Panc1 (cell line): ENCODE measurements at regions not wholly inside any gene's neighbourhood (a gene's known extent, or its start where the extent isn't known, plus 50 kb on each side); places are given as distances from the start of the nearest gene placed in this dataset.

Experiments used
- SIN3A ChIP-seq: IDR thresholded peaks from 2 replicates; pipeline ENCODE4 v1.6.1; 2012; ENCODE audit warnings: low read depth, mild to moderate bottlenecking, low read length, moderate library complexity, borderline replicate concordance; ENCODE audit not compliant: insufficient read depth
- TF ChIP-seq, protein P1 (sequence below): fragments of 450-650 bp; IDR thresholded peaks from 2 replicates; pipeline ENCODE4 v1.5.1; 2017; ENCODE audit warnings: mild to moderate bottlenecking
- TF ChIP-seq, protein P2 (sequence below), 2 experiments: IDR thresholded peaks; 2 replicates each; pipeline ENCODE4 v1.6.1; 2011 to 2012; ENCODE audit warnings: low read depth in 2 of 2, control low read depth in 1 of 2, low read length in 1 of 2, mild to moderate bottlenecking in 1 of 2, moderate library complexity in 1 of 2; ENCODE audit not compliant: insufficient read depth in 1 of 2

DNA sequence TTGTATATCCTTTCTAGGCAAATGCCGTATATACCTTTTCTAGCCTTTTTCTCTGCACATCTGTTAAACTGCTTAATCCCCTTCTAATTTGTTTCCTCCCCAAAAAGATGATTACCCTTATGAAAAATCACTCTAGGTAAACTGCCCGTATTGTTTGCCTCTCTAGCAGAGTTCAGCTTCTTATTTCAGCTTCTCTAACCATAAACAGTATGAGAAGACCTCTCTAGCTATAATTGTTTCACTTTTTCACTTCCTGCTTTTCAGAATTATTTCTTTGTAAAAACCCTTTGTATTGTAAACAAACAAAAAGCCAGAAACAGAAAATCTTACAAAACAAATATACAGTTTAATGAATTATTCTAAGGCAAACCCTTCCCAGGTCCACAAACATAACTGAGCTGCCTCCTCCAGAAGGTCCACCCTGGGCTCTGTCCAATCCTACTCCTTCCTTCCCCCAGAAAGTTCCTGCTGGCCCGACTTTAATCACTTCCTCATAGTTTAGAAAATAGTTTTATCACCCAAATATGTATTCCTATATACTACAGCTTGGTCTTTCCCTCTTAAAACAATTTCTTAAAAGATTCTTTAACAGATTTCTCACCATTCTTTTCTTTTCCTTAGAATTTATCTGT is 158.1 kb downstream of the FGF1 start:
- TF ChIP-seq SIN3A, result no peak
- TF ChIP-seq, protein P1, sequence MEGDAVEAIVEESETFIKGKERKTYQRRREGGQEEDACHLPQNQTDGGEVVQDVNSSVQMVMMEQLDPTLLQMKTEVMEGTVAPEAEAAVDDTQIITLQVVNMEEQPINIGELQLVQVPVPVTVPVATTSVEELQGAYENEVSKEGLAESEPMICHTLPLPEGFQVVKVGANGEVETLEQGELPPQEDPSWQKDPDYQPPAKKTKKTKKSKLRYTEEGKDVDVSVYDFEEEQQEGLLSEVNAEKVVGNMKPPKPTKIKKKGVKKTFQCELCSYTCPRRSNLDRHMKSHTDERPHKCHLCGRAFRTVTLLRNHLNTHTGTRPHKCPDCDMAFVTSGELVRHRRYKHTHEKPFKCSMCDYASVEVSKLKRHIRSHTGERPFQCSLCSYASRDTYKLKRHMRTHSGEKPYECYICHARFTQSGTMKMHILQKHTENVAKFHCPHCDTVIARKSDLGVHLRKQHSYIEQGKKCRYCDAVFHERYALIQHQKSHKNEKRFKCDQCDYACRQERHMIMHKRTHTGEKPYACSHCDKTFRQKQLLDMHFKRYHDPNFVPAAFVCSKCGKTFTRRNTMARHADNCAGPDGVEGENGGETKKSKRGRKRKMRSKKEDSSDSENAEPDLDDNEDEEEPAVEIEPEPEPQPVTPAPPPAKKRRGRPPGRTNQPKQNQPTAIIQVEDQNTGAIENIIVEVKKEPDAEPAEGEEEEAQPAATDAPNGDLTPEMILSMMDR, result no peak
- TF ChIP-seq, protein P2, sequence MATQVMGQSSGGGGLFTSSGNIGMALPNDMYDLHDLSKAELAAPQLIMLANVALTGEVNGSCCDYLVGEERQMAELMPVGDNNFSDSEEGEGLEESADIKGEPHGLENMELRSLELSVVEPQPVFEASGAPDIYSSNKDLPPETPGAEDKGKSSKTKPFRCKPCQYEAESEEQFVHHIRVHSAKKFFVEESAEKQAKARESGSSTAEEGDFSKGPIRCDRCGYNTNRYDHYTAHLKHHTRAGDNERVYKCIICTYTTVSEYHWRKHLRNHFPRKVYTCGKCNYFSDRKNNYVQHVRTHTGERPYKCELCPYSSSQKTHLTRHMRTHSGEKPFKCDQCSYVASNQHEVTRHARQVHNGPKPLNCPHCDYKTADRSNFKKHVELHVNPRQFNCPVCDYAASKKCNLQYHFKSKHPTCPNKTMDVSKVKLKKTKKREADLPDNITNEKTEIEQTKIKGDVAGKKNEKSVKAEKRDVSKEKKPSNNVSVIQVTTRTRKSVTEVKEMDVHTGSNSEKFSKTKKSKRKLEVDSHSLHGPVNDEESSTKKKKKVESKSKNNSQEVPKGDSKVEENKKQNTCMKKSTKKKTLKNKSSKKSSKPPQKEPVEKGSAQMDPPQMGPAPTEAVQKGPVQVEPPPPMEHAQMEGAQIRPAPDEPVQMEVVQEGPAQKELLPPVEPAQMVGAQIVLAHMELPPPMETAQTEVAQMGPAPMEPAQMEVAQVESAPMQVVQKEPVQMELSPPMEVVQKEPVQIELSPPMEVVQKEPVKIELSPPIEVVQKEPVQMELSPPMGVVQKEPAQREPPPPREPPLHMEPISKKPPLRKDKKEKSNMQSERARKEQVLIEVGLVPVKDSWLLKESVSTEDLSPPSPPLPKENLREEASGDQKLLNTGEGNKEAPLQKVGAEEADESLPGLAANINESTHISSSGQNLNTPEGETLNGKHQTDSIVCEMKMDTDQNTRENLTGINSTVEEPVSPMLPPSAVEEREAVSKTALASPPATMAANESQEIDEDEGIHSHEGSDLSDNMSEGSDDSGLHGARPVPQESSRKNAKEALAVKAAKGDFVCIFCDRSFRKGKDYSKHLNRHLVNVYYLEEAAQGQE (IDR thresholded peaks at IDR 0.05; ENCODE audit: insufficient read depth in 1 of 2, low read depth in 2 of 2, low read length in 1 of 2), result no peak
